ENCODE measurements at regions not wholly inside any gene's neighbourhood (a gene's known extent, or its start where the extent isn't known, plus 50 kb on each side); places are given as distances from the start of the nearest gene placed in this dataset.

DNA sequence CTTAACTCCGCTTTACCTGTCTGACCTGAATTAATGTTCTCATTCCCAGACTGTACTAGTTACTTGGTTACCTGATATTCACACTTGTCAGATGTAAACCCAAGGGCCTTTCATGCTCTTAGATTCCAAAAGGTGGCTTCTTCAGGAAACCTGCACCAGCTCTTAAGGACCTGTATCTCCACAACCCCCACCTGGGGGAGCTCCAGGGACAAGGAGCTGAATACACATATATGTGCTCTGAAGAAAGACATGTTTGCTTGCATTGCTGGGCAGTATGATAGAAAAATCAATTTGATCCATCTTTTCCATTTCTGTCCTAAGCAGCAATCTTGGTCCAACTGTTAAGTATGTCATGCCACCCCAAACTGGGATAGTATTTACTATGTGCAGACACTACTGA lies 64.8 kb upstream of the POU3F2 start:
- TF ChIP-seq CTCF (IDR thresholded peaks at IDR 0.05; ENCODE audit: low read depth, low read length, poor library complexity, severe bottlenecking) (peak; percentile 18), EZH2phosphoT487 (IDR thresholded peaks at IDR 0.05; ENCODE audit: borderline replicate concordance, low read length) (no peak)
